Esophagus muscularis mucosa (tissue), 4 donors: ENCODE measurements at regions not wholly inside any gene's neighbourhood (a gene's known extent, or its start where the extent isn't known, plus 50 kb on each side); places are given as distances from the start of the nearest gene placed in this dataset.

Source experiments
- DNase-seq: peaks from one replicate; pipeline ENCODE4 v3.0.0-alpha.2; 2017; ENCODE audit errors: extremely low spot score
- H3K27ac ChIP-seq, 4 donors: fragments of 200-600 bp; sonication (generic); replicated peaks in 1 of 4; 1 replicate in 3 of 4; 2 replicates in 1 of 4; pipeline ENCODE4 v1.5.1; 2016 to 2019; ENCODE audit warnings: mild to moderate bottlenecking in 1 of 4
- H3K27me3 ChIP-seq, 4 donors: fragments of 200-600 bp; sonication (generic); one replicate each; pipeline versions ENCODE4 v1.5.1 to v1.6.0; 2016 to 2019
- H3K36me3 ChIP-seq, 4 donors: fragments of 200-600 bp; sonication (generic); one replicate each; pipeline ENCODE4 v1.5.1; 2016 to 2019
- H3K4me1 ChIP-seq, 4 donors: fragments of 200-600 bp; sonication (generic); one replicate each; pipeline ENCODE4 v1.5.1; 2016 to 2019
- H3K4me3 ChIP-seq, 4 donors: fragments of 200-600 bp; sonication (generic); 1 replicate in 2 of 4; 2 replicates in 2 of 4; pipeline ENCODE4 v1.5.1; 2016 to 2019; ENCODE audit warnings: mild to moderate bottlenecking in 4 of 4, moderate library complexity in 1 of 4
- H3K9me3 ChIP-seq, 4 donors: fragments of 200-600 bp; sonication (generic); 1 replicate in 3 of 4; 2 replicates in 1 of 4; pipeline ENCODE4 v1.5.1; 2016 to 2019
- CTCF ChIP-seq, 3 experiments: fragments of 200-600 bp in 2 of 3; fragments of 450-650 bp in 1 of 3; sonication (generic) in 2 of 3; IDR thresholded peaks; one replicate each; pipeline ENCODE4 v1.5.1; 2017 to 2019; ENCODE audit warnings: antibody characterized with exemption in 3 of 3, mild to moderate bottlenecking in 2 of 3, moderate library complexity in 1 of 3
- EP300 ChIP-seq: sonication (generic); formaldehyde crosslinking; IDR thresholded peaks from one replicate; pipeline ENCODE4 v1.6.1; 2017; ENCODE audit warnings: antibody characterized with exemption
- POLR2A ChIP-seq: fragments of 450-650 bp; IDR thresholded peaks from one replicate; pipeline ENCODE4 v1.6.1; 2017; ENCODE audit warnings: antibody characterized with exemption, moderate library complexity, mild to moderate bottlenecking, low read depth
- POLR2AphosphoS5 ChIP-seq, 2 donors: sonication (generic); formaldehyde crosslinking; IDR thresholded peaks; one replicate each; pipeline ENCODE4 v1.6.1; 2017; ENCODE audit warnings: antibody characterized with exemption in 2 of 2
- WGBS: methylation state at CpG from one replicate; pipeline ENCODE4 v1.1.5; 2018; 5-methylcytosine and 5-hydroxymethylcytosine counted together
- intact Hi-C: fragments of 100-400 bp; cut with DNase I; formaldehyde crosslinking; loops from one replicate; pipeline ENCODE4 v1.15.1; 2023

GRCh38 chr12:130076752-130077151, 85.5 kb upstream of the FZD10 start:
- no peaks in the 10 kb centered on the region for H3K9me3 ChIP-seq
- H3K4me1 ChIP-seq: no peaks in the 10 kb centered on the region
- intact Hi-C loops: no loop called here
- TF ChIP-seq EP300 (no peak), CTCF (IDR thresholded peaks at IDR 0.05) (no peak), POLR2A (no peak), POLR2AphosphoS5 (IDR thresholded peaks at IDR 0.05) (no peak)
- no peak for DNase-seq
- no peak overlapping the region for H3K4me3 ChIP-seq
- H3K36me3 ChIP-seq: no peaks in the 10 kb centered on the region
- 29% methylated on average over 5 of the region's 5 CpGs for WGBS
- H3K27me3 ChIP-seq: peaks cover 0 to 53% (median 2%) of the 10 kb centered on the region in 4 donors
- H3K27ac ChIP-seq: no peak overlapping the region

- intact Hi-C loops: no loop called here
- TF ChIP-seq CTCF (IDR thresholded peaks at IDR 0.05) (no peak), EP300 (no peak), POLR2A (no peak), POLR2AphosphoS5 (IDR thresholded peaks at IDR 0.05) (no peak)
- Histone ChIP-seq H3K36me3 (no peaks in the 10 kb centered on the region), H3K4me3 (no peak overlapping the region), H3K4me1 (no peaks in the 10 kb centered on the region), H3K27me3 (peaks cover 0 to 58% (median 2%) of the 10 kb centered on the region in 4 donors), H3K27ac (no peak overlapping the region), H3K9me3 (no peaks in the 10 kb centered on the region)
- 59% methylated on average over 3 of the region's 3 CpGs for WGBS
- no peak for DNase-seq
Measured at GRCh38 chr12:130078852-130079251, 83.4 kb upstream of the FZD10 start.

GRCh38 chr12:130079279-130079678, 83.0 kb upstream of the FZD10 start:
- TF ChIP-seq EP300 (no peak), CTCF (IDR thresholded peaks at IDR 0.05) (no peak), POLR2A (no peak), POLR2AphosphoS5 (IDR thresholded peaks at IDR 0.05) (no peak)
- no peaks in the 10 kb centered on the region for H3K9me3 ChIP-seq
- DNase-seq: no peak
- intact Hi-C loops: no loop called here
- 68% methylated on average over 7 of the region's 7 CpGs for WGBS
- H3K36me3 ChIP-seq: no peaks in the 10 kb centered on the region
- no peak overlapping the region for H3K27ac ChIP-seq
- H3K4me3 ChIP-seq: no peak overlapping the region
- no peaks in the 10 kb centered on the region for H3K4me1 ChIP-seq
- peaks cover 0 to 54% (median 2%) of the 10 kb centered on the region in 4 donors for H3K27me3 ChIP-seq

GRCh38 chr12:130080205-130080604, 82.1 kb upstream of the FZD10 start:
- intact Hi-C loops: no loop called here
- DNase-seq: no peak
- H3K9me3 ChIP-seq: no peaks in the 10 kb centered on the region

More at GRCh38 chr12:130080205-130080604, 82.1 kb upstream of the FZD10 start:
- peaks cover 0 to 44% (median 2%) of the 10 kb centered on the region in 4 donors for H3K27me3 ChIP-seq
- no peaks in the 10 kb centered on the region for H3K36me3 ChIP-seq
- H3K4me1 ChIP-seq: no peaks in the 10 kb centered on the region
- no peak overlapping the region for H3K27ac ChIP-seq
- TF ChIP-seq CTCF (IDR thresholded peaks at IDR 0.05): no peak
- no peak for TF ChIP-seq EP300
- TF ChIP-seq POLR2A: no peak
- no peak for TF ChIP-seq POLR2AphosphoS5 (IDR thresholded peaks at IDR 0.05)
- 72% methylated on average over 6 of the region's 6 CpGs for WGBS
- no peak overlapping the region for H3K4me3 ChIP-seq
